ENCODE measurements at regions not wholly inside any gene's neighbourhood (a gene's known extent, or its start where the extent isn't known, plus 50 kb on each side); places are given as distances from the start of the nearest gene placed in this dataset.
A peak's percentile ranks its signal among the peaks of the same experiment; 100 is the strongest.

DNA sequence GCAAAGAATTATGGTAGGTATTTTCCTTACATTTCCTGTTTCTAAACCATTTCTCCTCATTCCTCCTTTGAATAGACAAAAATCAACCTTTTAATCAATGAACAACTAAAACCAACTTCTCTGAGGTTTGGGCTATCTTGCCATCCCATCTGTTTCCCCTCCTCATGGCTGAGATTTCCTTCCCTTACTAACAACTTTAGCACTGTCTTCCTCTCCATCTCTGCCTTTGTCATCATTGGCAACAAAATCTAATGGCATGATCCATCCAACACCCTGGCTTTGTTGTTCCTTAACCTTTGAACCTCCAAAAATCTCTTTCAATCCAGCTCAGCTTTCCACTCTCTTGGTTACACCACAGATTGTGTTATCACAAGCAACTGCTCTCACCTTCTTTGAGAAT is 95.3 kb upstream of the FAM136A start:
- Mint-ChIP-seq H3K4me3 (no peak overlapping the region), H3K9me3 (no peaks in the 10 kb centered on the region), H3K27ac (no peak overlapping the region), H3K4me1 (peaks cover 5% of the 10 kb centered on the region), H3K36me3 (ENCODE audit: low read depth) (no peaks in the 10 kb centered on the region), H3K27me3 (peaks cover 16% of the 10 kb centered on the region)
- no peak for ATAC-seq (replicated peaks)

DNA sequence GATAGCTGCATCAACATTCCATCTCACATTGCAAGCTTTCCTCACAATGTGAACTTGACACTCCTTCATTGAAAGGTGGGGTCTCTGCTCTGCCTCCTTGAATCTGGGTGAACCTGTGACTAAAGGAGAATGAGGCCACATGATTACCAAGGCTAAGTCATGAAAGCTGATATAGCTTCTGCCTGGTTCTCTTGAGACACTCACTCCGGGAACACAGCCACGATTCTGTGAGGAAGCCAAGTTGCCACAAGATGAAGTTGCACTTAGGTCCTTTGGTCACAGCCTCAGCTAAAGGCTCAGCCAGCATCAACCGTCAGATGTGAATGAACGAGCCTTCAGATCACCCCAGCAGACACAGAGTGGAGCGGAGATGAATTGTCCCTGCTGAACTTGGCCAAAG is 94.7 kb upstream of the FAM136A start:
- H3K27ac Mint-ChIP-seq, result no peak overlapping the region
- no peak for ATAC-seq (replicated peaks)
- H3K4me3 Mint-ChIP-seq, result no peak overlapping the region
- H3K27me3 Mint-ChIP-seq, result peaks cover 12% of the 10 kb centered on the region
- no peaks in the 10 kb centered on the region for H3K36me3 Mint-ChIP-seq (ENCODE audit: low read depth)
- H3K4me1 Mint-ChIP-seq, result peaks cover 5% of the 10 kb centered on the region
- no peaks in the 10 kb centered on the region for H3K9me3 Mint-ChIP-seq

DNA sequence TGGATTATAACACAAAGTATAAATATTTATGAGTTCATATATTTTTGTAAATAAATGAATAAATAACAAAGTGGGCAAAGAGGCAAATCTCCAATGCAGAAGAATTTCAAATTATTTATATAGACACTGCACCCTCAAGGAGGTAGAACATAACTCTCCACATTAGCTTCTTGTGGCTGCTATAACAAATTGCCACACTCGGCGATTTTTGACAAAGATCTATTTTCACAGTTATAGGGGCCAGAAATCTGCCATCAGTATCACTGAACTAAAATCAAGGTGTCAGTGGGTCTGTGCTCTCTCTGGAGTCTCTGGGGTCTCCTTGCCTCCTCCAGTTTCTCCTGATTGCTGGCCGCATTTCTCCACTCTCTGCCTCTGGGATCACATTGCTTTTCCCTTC is 92.0 kb upstream of the FAM136A start:
- Mint-ChIP-seq H3K27ac (no peak overlapping the region), H3K4me1 (peaks cover 5% of the 10 kb centered on the region), H3K4me3 (no peak overlapping the region), H3K9me3 (no peaks in the 10 kb centered on the region), H3K36me3 (ENCODE audit: low read depth) (no peaks in the 10 kb centered on the region), H3K27me3 (peaks cover 11% of the 10 kb centered on the region)
- ATAC-seq (replicated peaks), result no peak

DNA sequence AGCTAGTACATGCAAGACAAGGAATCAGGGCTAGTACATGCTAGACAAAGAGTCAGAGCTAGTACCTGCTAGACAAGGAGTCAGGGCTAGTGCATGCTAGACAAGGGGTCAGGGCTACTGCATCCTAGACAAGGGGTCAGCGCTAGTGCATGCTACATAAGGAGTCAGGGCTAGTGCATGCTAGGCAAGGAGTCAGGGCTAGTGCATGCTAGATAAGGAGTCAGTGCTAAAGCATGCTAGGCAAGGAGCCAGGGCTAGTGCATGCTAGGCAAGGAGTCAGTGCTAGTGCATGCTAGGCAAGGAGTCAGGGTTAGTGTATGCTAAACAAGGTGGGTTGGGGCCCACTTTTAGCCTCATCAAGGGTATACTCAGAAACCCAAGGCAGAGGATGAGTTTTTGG is 90.1 kb upstream of the FAM136A start:
- Mint-ChIP-seq H3K4me3 (no peak overlapping the region), H3K27ac (no peak overlapping the region), H3K36me3 (ENCODE audit: low read depth) (no peaks in the 10 kb centered on the region), H3K4me1 (no peaks in the 10 kb centered on the region), H3K27me3 (peaks cover 3% of the 10 kb centered on the region), H3K9me3 (no peaks in the 10 kb centered on the region)
- no peak for ATAC-seq (replicated peaks)

DNA sequence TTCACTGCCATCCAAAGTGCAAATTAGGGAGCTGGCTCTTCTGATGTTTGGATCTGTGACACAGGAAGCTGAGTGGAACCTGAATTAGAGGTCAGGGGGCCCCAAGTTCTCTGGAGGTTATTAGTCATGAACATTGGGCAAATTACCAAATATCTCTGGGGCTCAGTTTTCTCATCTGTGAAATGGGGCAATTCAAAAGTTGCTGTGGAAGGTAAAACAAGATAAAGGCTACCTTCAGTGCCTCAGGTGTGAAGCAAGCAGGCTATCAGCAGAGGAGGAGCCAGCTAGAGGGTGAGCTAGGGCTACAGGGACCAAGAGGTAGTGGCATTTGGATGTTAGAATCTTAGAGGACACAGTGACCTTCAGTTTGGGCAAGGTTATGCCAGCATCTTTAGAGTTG is 89.4 kb upstream of the FAM136A start:
- Mint-ChIP-seq H3K27me3 (peaks cover 8% of the 10 kb centered on the region), H3K36me3 (ENCODE audit: low read depth) (no peaks in the 10 kb centered on the region), H3K4me3 (no peak overlapping the region), H3K9me3 (no peaks in the 10 kb centered on the region), H3K27ac (no peak overlapping the region), H3K4me1 (no peaks in the 10 kb centered on the region)
- no peak for ATAC-seq (replicated peaks)

DNA sequence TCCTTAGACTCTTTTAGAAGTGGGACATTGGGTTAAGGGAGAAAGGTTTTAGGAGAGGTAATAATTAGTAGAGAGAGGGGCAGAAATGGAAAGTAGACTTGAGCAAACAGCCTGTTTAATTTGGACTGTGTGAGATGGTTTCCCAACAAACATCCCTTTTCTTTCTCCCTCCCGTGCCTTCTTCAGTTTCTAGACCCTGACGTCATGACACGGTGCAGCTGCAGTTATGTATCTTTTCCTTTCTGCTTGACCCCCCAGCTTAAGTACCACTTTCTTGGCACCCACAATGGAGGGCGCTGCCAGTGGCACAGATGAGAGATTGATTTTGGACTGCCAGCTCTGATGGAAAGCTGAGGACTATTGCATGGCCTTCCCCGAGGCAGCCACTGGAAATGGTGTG is 86.9 kb upstream of the FAM136A start:
- no peak overlapping the region for H3K4me3 Mint-ChIP-seq
- H3K27ac Mint-ChIP-seq, result no peak overlapping the region
- no peak for ATAC-seq (replicated peaks)
- no peaks in the 10 kb centered on the region for H3K4me1 Mint-ChIP-seq
- H3K27me3 Mint-ChIP-seq, result peaks cover 12% of the 10 kb centered on the region
- H3K36me3 Mint-ChIP-seq (ENCODE audit: low read depth), result no peaks in the 10 kb centered on the region
- H3K9me3 Mint-ChIP-seq, result no peaks in the 10 kb centered on the region

DNA sequence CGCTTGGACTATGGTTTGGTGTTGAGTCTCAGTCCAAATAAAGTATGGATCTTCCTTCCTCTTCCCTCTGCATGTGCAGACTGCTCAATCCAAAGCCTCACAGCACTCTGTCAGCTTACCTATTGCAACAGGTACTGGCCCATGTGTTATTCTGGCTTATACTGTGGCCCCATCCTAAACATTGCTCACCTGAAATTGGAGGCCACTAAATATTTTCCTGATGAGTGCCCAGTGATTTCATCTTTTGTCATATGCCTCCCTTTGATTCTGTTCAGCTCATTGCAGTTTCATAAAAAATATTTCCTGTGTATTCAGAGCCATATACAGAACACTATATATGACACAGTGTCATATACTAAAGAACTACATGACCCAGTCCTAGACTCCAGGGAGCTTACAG is 86.3 kb upstream of the FAM136A start:
- H3K9me3 Mint-ChIP-seq, result no peaks in the 10 kb centered on the region
- no peak for ATAC-seq (replicated peaks)
- no peaks in the 10 kb centered on the region for H3K4me1 Mint-ChIP-seq
- no peaks in the 10 kb centered on the region for H3K36me3 Mint-ChIP-seq (ENCODE audit: low read depth)
- H3K27ac Mint-ChIP-seq, result no peak overlapping the region
- no peak overlapping the region for H3K4me3 Mint-ChIP-seq
- H3K27me3 Mint-ChIP-seq, result peaks cover 12% of the 10 kb centered on the region

DNA sequence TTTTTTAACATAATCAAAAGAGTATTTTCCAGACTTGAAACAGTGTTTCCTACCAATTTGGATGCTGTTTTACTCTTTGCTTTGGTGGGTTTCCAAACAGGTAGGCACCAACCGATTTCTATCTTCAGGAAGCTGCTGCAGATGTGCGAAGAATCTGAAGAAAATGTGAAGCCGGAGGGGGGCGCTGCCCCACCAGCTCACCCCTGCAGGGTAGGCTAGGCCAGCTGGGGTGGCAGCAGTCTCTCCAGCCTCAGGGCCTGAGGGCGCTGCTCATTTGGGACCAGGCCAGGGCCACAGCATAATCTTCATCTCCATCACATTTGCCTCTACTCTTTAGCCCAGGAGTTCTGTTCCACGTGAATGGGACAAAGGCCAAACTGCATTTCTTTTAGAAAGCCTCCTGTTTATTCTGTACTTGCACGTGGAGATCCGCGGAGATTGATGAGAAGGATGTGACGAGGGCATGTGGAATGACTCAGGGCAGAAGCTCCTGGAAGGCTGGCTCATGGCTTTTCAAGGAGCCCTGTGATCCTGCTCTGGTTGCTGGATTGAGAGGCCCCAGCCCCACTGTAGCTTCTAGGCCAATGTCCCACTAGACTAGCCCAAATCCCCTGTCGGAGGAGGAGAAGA is 84.2 kb upstream of the FAM136A start:
- ATAC-seq (replicated peaks), result no peak
- peaks cover 15% of the 10 kb centered on the region for H3K27me3 Mint-ChIP-seq
- H3K4me3 Mint-ChIP-seq, result no peak overlapping the region
- no peaks in the 10 kb centered on the region for H3K36me3 Mint-ChIP-seq (ENCODE audit: low read depth)
- no peaks in the 10 kb centered on the region for H3K9me3 Mint-ChIP-seq
- H3K4me1 Mint-ChIP-seq, result no peaks in the 10 kb centered on the region
- no peak overlapping the region for H3K27ac Mint-ChIP-seq

DNA sequence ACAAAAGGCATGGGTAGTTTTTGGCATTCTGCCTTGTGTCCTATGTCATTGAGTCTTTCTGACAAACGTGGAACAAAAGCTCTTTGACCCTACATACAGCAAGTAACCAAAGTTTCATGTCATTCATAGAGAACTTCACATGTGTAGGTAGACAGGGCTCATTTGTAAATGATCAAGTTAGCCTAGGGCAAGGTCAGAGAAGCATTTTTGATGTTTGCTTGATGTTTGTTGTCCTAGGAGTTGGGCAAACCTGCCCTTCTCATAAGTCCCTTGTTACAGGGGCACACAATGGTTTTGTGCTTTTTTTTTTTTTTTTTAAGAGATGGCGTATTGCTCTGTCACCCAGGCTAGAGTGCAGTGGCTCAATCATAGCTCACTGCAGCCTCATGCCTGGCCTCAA is 83.3 kb upstream of the FAM136A start:
- no peaks in the 10 kb centered on the region for H3K36me3 Mint-ChIP-seq (ENCODE audit: low read depth)
- peaks cover 15% of the 10 kb centered on the region for H3K27me3 Mint-ChIP-seq
- no peak overlapping the region for H3K4me3 Mint-ChIP-seq
- no peak for ATAC-seq (replicated peaks)
- H3K9me3 Mint-ChIP-seq, result no peaks in the 10 kb centered on the region
- no peaks in the 10 kb centered on the region for H3K4me1 Mint-ChIP-seq
- H3K27ac Mint-ChIP-seq, result no peak overlapping the region

DNA sequence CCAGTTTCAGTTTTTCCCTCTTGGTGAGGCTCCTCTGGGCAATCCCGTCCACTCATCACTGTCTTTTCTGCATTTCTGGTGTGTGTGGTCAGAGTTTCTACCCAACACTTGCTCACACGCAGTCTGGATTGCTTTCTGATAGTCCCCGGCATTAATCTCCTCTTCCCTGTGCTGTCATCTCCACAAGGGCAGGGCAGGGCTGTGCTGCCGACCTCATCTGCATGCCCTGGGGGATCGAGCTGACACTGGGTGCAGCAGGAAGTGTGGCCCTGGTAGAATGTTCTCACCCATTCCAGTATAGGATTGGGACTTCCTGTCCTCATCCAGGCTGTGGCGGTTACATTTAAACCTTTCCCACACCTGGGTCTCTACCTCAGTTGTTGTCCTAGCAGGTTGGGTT is 80.0 kb upstream of the FAM136A start:
- H3K9me3 Mint-ChIP-seq, result no peaks in the 10 kb centered on the region
- peak overlapping the region; percentile 29 for H3K27ac Mint-ChIP-seq
- H3K36me3 Mint-ChIP-seq (ENCODE audit: low read depth), result no peaks in the 10 kb centered on the region

DNA sequence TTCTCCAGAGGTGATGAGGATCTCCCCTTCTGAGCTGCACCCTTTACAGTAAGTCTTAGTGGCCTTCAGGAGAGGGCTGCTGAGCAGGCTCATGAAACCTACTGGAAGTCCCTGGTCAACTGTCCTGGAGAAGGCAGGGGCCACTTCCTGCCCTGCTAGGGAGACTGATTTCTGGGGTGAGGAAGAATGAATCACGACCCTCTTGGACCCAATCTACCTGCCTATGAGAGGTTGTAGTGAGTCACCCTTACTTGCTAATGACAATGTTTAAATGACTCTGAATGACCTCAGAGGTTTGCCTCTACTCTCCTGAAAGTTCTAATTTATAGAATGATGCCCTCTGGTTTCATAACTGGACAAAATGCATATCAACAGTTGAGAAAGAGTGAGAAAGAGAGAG is 79.4 kb upstream of the FAM136A start:
- H3K4me3 Mint-ChIP-seq, result no peak overlapping the region
- H3K9me3 Mint-ChIP-seq, result no peaks in the 10 kb centered on the region
- peak; percentile 76 for ATAC-seq (replicated peaks)
- no peaks in the 10 kb centered on the region for H3K4me1 Mint-ChIP-seq
- no peaks in the 10 kb centered on the region for H3K36me3 Mint-ChIP-seq (ENCODE audit: low read depth)
- H3K27me3 Mint-ChIP-seq, result peaks cover 7% of the 10 kb centered on the region
- H3K27ac Mint-ChIP-seq, result peak overlapping the region; percentile 29

More for the DNA sequence above, 80.0 kb upstream of the FAM136A start:
- H3K4me1 Mint-ChIP-seq, result no peaks in the 10 kb centered on the region
- H3K4me3 Mint-ChIP-seq, result no peak overlapping the region
- H3K27me3 Mint-ChIP-seq, result peaks cover 11% of the 10 kb centered on the region
- ATAC-seq (replicated peaks), result peak; percentile 38

DNA sequence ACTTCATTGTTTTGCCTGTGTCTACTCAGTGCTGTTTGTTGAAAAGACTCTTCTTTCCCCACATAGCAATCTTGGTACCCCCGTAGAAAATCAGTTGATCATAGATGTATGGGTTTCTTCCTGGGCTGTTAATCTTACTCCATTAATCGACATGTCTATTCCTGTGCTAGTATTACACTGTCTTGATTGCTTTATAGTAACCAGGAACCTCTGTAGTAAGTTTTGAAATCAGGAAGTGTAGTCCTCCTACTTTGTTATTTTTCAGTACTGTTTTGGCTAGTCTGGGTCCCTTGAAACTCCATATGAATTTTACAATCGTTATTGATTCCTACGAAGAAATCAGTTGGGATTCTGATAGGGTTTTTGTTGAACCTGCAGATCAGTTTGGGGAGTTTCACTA is 78.8 kb upstream of the FAM136A start:
- no peak overlapping the region for H3K27ac Mint-ChIP-seq
- no peaks in the 10 kb centered on the region for H3K9me3 Mint-ChIP-seq
- no peak for ATAC-seq (replicated peaks)
- H3K36me3 Mint-ChIP-seq (ENCODE audit: low read depth), result no peaks in the 10 kb centered on the region
- no peak overlapping the region for H3K4me3 Mint-ChIP-seq
- H3K27me3 Mint-ChIP-seq, result peaks cover 6% of the 10 kb centered on the region
- no peaks in the 10 kb centered on the region for H3K4me1 Mint-ChIP-seq

DNA sequence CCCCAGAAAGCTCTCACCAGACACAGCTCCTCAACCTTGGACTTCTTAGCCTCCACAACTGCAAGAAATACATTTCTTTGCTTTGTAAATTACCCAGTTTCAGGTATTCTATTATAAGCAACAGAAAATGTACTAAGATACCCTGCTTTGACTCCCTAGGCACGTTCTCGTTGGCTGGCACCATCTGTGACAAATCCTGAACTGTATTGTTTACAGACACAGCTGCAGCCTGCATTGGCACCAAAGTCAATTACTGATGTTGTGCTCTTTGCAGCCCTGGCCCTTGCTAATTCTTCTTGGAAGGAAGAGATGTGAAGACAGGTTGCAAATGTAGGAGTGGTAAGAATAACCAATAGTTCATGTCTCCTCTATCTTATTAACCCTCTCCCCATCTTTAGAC is 72.7 kb upstream of the FAM136A start:
- H3K4me3 Mint-ChIP-seq, result no peak overlapping the region
- no peak overlapping the region for H3K27ac Mint-ChIP-seq
- H3K4me1 Mint-ChIP-seq, result no peaks in the 10 kb centered on the region
- H3K9me3 Mint-ChIP-seq, result no peaks in the 10 kb centered on the region
- H3K27me3 Mint-ChIP-seq, result peaks cover 3% of the 10 kb centered on the region
- no peak for ATAC-seq (replicated peaks)
- H3K36me3 Mint-ChIP-seq (ENCODE audit: low read depth), result no peaks in the 10 kb centered on the region

DNA sequence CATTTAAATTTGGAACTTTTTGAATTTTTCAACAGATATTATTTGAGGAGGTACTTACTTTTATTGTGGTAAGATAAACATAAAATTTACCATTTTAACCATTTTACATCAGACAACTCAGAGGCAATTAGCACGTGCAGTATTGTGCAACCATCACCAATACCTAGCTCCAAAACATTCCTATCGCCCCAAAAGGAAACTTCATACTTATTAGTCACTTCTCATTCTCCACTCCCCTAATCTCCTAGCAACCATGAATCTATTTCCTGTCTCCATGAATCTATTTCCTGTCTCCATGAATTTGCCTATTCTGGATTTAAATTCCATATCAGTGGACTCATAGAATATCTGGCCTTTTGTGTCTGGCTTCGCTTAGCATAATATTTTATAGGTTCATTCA is 69.9 kb upstream of the FAM136A start:
- Mint-ChIP-seq H3K27me3 (peaks cover 3% of the 10 kb centered on the region), H3K27ac (no peak overlapping the region), H3K9me3 (no peaks in the 10 kb centered on the region), H3K4me1 (no peaks in the 10 kb centered on the region), H3K36me3 (ENCODE audit: low read depth) (no peaks in the 10 kb centered on the region), H3K4me3 (no peak overlapping the region)
- no peak for ATAC-seq (replicated peaks)

DNA sequence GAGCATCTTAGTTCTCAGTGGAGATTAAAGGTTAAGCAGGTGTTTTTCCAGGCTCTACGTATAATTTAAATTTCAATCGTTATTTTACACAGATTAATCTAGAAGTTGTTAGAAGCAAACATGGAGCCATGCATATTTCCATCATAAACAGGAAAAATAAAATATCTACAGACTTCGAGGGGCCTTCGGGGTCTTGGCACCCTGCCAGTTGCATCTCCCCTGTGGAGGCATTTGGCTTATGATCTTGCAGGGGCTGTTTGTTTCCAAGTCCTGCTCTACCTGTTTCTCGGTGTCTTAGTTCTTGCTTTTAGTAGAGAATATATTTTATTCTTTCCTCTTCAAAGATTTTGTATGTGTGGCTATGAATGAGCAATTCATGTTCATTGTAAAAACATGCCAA is 67.2 kb upstream of the FAM136A start:
- H3K36me3 Mint-ChIP-seq (ENCODE audit: low read depth), result no peaks in the 10 kb centered on the region
- no peaks in the 10 kb centered on the region for H3K9me3 Mint-ChIP-seq
- H3K27ac Mint-ChIP-seq, result no peak overlapping the region
- H3K27me3 Mint-ChIP-seq, result no peaks in the 10 kb centered on the region
- no peaks in the 10 kb centered on the region for H3K4me1 Mint-ChIP-seq
- H3K4me3 Mint-ChIP-seq, result no peak overlapping the region
- ATAC-seq (replicated peaks), result no peak

DNA sequence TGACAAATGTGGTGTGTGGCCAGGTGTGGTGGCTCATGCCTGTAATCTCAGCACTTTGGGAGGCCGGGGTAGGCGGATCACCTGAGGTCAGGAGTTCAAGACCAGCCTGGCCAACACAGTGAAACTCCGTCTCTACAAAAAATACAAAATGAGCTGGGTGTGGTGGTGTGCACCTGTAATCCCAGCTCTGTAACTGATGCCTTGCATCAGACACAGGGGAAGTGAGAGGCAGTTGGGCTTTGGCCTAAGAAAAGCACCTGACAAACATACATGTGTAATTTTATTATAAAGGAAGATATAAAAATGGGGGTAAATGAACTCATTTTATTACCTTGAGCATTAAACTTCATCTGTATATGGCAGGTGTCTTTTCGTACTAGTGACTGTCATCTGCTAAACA is 66.7 kb upstream of the FAM136A start:
- no peak overlapping the region for H3K4me3 Mint-ChIP-seq
- H3K36me3 Mint-ChIP-seq (ENCODE audit: low read depth), result no peaks in the 10 kb centered on the region
- no peaks in the 10 kb centered on the region for H3K4me1 Mint-ChIP-seq
- no peaks in the 10 kb centered on the region for H3K27me3 Mint-ChIP-seq
- H3K9me3 Mint-ChIP-seq, result no peaks in the 10 kb centered on the region
- no peak for ATAC-seq (replicated peaks)
- no peak overlapping the region for H3K27ac Mint-ChIP-seq

All from activated T-helper 17 cell treated with anti-CD3 and anti-CD28 coated beads, Interleukin-2, amount 50 U/mL, for 72 hours (primary cell).